AG04450 (cell line): ENCODE measurements at regions not wholly inside any gene's neighbourhood (a gene's known extent, or its start where the extent isn't known, plus 50 kb on each side); places are given as distances from the start of the nearest gene placed in this dataset.

Experiments
- CTCF ChIA-PET: fragments of 300-600, 350-600 bp; formaldehyde crosslinking; extraction: SDS; loops from one replicate; lab custom pipeline; 2022; ENCODE audit warnings: antibody characterized with exemption, inconsistent platforms; lab: Charles Lee
- POLR2A ChIA-PET: fragments of 350-600 bp; formaldehyde crosslinking; extraction: SDS; loops from one replicate; lab custom pipeline; 2021; ENCODE audit warnings: antibody characterized with exemption, inconsistent platforms; lab: Yijun Ruan, JAX
- DNase-seq: peaks from one replicate; pipeline ENCODE4 v3.0.0-alpha.2; 2011; ENCODE audit warnings: low read depth, low spot score
- H3K27ac ChIP-seq: one replicate; pipeline ENCODE4 v1.5.1; 2012; ENCODE audit warnings: low read depth, low read length, control low read depth
- H3K27me3 ChIP-seq: one replicate; pipeline ENCODE4 v1.6.0; 2012; ENCODE audit warnings: low read length; ENCODE audit not compliant: control insufficient read depth, insufficient read depth
- H3K4me3 ChIP-seq: 2 replicates; pipeline ENCODE4 v1.5.1; 2011; ENCODE audit warnings: mild to moderate bottlenecking, low read depth, low read length, control low read depth
- H3K9me3 ChIP-seq: 2 replicates; pipeline ENCODE4 v1.5.1; 2012; ENCODE audit warnings: low read length; ENCODE audit not compliant: control insufficient read depth, insufficient read depth
- TF ChIP-seq, protein P1 (sequence below): IDR thresholded peaks from 2 replicates; pipeline ENCODE4 v1.5.1; 2011; ENCODE audit warnings: low read depth, low read length, control low read depth, inconsistent platforms

DNA sequence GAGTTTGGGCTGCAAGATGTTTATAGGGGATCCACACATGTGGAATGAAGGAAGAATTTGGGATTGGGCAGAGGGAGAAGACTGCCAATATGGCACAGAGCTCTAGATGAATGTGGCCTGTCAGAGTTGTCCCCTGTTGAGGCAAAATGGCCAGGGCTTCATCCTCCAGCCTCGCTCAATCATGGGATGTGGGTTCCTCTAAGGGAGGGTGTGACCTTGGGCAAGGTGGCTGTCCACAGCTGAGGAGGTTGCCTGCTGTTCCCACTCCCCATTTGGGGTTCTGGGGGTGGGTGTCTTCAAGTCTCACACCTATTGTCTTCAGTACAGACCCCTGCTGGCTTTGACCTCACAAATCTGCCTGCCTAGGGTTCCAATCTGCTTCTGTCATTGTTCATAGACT, 121.6 kb upstream of the FAM204A start:
- Histone ChIP-seq H3K27me3 (no peaks in the 10 kb centered on the region), H3K4me3 (no peak overlapping the region), H3K9me3 (no peaks in the 10 kb centered on the region), H3K27ac (no peak overlapping the region)
- TF ChIP-seq, protein P1, sequence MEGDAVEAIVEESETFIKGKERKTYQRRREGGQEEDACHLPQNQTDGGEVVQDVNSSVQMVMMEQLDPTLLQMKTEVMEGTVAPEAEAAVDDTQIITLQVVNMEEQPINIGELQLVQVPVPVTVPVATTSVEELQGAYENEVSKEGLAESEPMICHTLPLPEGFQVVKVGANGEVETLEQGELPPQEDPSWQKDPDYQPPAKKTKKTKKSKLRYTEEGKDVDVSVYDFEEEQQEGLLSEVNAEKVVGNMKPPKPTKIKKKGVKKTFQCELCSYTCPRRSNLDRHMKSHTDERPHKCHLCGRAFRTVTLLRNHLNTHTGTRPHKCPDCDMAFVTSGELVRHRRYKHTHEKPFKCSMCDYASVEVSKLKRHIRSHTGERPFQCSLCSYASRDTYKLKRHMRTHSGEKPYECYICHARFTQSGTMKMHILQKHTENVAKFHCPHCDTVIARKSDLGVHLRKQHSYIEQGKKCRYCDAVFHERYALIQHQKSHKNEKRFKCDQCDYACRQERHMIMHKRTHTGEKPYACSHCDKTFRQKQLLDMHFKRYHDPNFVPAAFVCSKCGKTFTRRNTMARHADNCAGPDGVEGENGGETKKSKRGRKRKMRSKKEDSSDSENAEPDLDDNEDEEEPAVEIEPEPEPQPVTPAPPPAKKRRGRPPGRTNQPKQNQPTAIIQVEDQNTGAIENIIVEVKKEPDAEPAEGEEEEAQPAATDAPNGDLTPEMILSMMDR, result no peak
- ChIA-PET POLR2A (no interaction called here), CTCF (no interaction called here)
- DNase-seq, result no peak

DNA sequence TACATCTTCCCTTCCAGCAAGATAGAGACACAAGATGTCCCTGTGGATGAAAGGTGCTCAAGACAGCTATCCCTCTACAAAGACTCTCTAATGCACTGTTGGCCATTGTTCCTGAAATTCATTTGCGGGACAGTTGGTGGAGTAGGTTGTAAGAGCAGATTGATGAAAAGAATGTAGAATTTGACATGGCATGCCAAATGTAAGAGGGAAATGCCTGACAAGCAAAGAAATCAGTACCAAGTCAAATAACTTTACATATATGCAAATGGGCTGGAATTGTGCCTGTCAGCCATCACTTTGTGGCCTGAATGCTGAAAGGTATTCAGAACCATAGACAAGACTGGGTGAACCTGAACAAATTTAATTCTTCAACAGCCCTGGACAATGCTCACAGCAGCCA, 120.3 kb upstream of the FAM204A start:
- DNase-seq, result no peak
- ChIA-PET CTCF (interaction anchor here (0.6 to 6.0 kb wide), 2 partner anchors 933 to 966 kb away, joined by 4 to 89 read pairs; no protein-coding TSS in a partner anchor), POLR2A (no interaction called here)
- no peaks in the 10 kb centered on the region for H3K9me3 ChIP-seq
- H3K27ac ChIP-seq, result no peak overlapping the region
- H3K4me3 ChIP-seq, result no peak overlapping the region
- TF ChIP-seq, protein P1, result no peak
- H3K27me3 ChIP-seq, result no peaks in the 10 kb centered on the region

DNA sequence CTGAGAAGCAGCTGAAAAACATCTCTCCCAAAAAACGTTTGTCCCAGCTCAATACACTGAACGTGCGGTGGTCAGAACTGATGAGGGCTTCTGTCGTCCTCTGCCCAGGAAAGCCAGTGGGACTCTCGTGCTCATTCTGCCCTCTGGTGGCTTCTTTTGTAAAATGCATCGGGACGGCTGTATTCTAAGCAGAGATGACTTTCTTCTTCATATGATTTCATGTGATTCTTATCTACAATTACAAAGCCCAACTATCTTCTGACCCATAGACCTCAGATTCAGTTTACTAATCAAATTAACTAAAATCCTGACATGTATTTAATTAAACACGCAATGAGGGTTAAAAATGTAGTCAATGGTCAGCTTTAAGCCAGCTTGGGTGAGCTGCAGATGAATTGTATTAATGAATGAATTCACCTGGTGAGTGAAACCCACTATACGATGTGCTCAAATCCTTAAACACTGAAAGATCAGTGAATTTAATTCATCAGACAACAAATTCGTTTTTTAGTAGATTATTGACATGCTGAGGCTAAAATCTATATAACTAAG, 117.6 kb upstream of the FAM204A start:
- H3K27ac ChIP-seq, result no peak overlapping the region
- peak; percentile 18 for DNase-seq
- TF ChIP-seq, protein P1, result peak; percentile 84
- ChIA-PET POLR2A (no interaction called here), CTCF (interaction anchor here (0.5 to 6.0 kb wide), 35 partner anchors 9 to 1312 kb away, joined by 3 to 89 read pairs (median 4); no protein-coding TSS in a partner anchor)
- no peaks in the 10 kb centered on the region for H3K9me3 ChIP-seq
- H3K4me3 ChIP-seq, result no peak overlapping the region
- no peaks in the 10 kb centered on the region for H3K27me3 ChIP-seq

DNA sequence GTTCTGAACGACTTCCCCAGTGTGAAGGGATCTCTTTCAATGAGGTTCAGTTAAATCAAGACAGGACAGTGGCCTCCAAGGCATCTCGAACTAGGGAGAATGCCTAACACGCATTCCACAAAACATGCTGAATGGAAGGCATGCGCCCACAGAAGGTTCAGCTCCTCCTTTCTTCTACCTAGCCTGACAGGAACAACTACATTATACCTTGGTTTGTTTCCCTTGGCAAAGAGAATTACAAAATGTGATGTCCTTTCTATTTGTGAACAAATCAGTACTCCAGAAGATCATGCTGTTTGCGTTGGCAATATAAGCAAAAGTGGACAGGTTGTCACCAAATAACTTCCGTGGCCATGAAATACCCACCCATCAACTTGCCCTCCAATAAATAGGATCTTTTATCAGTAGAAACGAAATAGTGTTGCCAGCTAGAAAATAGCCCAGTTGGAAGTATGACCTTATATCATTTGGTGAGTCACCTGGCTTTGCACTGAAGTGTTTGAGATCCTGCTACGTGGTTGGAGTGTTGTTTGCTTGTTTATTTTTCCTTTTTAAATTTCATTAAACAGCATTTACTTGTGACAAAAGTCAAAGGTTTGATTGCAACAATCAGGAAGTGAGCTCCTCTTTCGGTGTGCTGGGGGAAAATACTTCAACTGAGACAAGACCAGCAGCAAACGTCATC, 117.0 kb upstream of the FAM204A start:
- Histone ChIP-seq H3K27me3 (no peaks in the 10 kb centered on the region), H3K9me3 (no peaks in the 10 kb centered on the region), H3K4me3 (no peak overlapping the region), H3K27ac (no peak overlapping the region)
- POLR2A ChIA-PET, result no interaction called here
- CTCF ChIA-PET, result interaction anchor here (0.5 to 6.0 kb wide), 38 partner anchors 8 to 1312 kb away, joined by 3 to 89 read pairs (median 4); no protein-coding TSS in a partner anchor
- no peak for DNase-seq
- TF ChIP-seq, protein P1, result no peak

DNA sequence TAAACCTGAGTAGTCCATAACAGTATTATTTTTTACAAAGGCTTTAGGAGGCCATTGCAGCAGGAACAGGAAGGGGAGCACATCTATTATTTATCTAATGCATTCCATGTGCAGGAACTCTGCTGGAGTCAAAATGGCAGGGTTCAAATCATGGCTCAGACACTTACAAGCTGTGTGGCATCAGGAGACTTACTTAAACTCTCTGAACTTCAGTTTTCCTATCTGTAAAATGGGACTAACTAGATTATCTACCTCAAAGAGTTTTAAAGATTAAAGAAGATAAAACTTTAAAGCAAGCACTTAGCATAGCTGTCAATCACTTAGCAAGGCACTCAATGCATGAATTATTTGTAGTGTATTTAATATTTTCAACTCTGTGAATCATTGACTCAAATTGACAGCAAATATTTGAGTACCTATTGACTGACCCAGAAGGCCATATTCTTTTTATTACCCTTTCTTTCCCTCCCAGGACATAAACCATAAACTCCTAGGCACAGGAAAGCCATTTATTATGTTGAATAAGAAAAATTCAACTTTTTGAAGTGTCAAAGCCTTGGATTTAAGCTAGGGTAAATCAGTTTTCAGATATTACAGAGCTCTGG, 115.8 kb upstream of the FAM204A start:
- H3K4me3 ChIP-seq, result no peak overlapping the region
- TF ChIP-seq, protein P1, result no peak
- no peaks in the 10 kb centered on the region for H3K27me3 ChIP-seq
- ChIA-PET CTCF (interaction anchor here (0.6 to 6.0 kb wide), 9 partner anchors 9 to 961 kb away, joined by 3 to 89 read pairs (median 7); no protein-coding TSS in a partner anchor), POLR2A (no interaction called here)
- DNase-seq, result no peak
- no peak overlapping the region for H3K27ac ChIP-seq
- H3K9me3 ChIP-seq, result no peaks in the 10 kb centered on the region
